NCI-H2196 (cell line): ENCODE measurements at regions not wholly inside any gene's neighbourhood (a gene's known extent, or its start where the extent isn't known, plus 50 kb on each side); places are given as distances from the start of the nearest gene placed in this dataset.

Experiments used
- DNase-seq: peaks from one replicate; lab custom pipeline; 2025; ENCODE audit not compliant: unreplicated experiment; lab: John Stamatoyannopoulos, UW

- no peak for DNase-seq
Observed at GRCh38 chr3:5427021-5427420, 239.5 kb downstream of the EDEM1 start.

GRCh38 chr3:5427938-5428337, 240.4 kb downstream of the EDEM1 start:
- no peak for DNase-seq

GRCh38 chr3:5428607-5429516, 241.4 kb downstream of the EDEM1 start:
- no peak for DNase-seq

GRCh38 chr3:5429517-5429890, 242.0 kb downstream of the EDEM1 start:
- DNase-seq = no peak

- DNase-seq = no peak
Observed at GRCh38 chr3:5430701-5431100, 243.2 kb downstream of the EDEM1 start.

- no peak for DNase-seq
Observed at GRCh38 chr3:5431146-5431545, 243.6 kb downstream of the EDEM1 start.

- DNase-seq = no peak
Observed at GRCh38 chr3:5431811-5432378, 244.4 kb downstream of the EDEM1 start.

GRCh38 chr3:5437296-5437782, 249.8 kb downstream of the EDEM1 start:
- DNase-seq = no peak

- no peak for DNase-seq
Observed at GRCh38 chr3:5437783-5438323, 250.3 kb downstream of the EDEM1 start.

GRCh38 chr3:5441401-5441800, 253.9 kb downstream of the EDEM1 start:
- no peak for DNase-seq

GRCh38 chr3:5442106-5442785, 254.7 kb downstream of the EDEM1 start:
- DNase-seq = no peak

GRCh38 chr3:5442786-5443138, 255.3 kb downstream of the EDEM1 start:
- no peak for DNase-seq

GRCh38 chr3:5444253-5444652, 256.7 kb downstream of the EDEM1 start:
- DNase-seq = no peak

- no peak for DNase-seq
Observed at GRCh38 chr3:5445676-5446201, 258.2 kb downstream of the EDEM1 start.

GRCh38 chr3:5448246-5448645, 260.7 kb downstream of the EDEM1 start:
- DNase-seq = no peak

- no peak for DNase-seq
Observed at GRCh38 chr3:5448816-5449215, 261.3 kb downstream of the EDEM1 start.

- DNase-seq = no peak
Observed at GRCh38 chr3:5456199-5456598, 268.7 kb downstream of the EDEM1 start.

GRCh38 chr3:5458526-5458925, 271.0 kb downstream of the EDEM1 start:
- no peak for DNase-seq

GRCh38 chr3:5462086-5462485, 274.6 kb downstream of the EDEM1 start:
- no peak for DNase-seq

GRCh38 chr3:5463991-5464390, 276.5 kb downstream of the EDEM1 start:
- no peak for DNase-seq

GRCh38 chr3:5464649-5465048, 277.1 kb downstream of the EDEM1 start:
- DNase-seq = no peak
